ENCODE measurements at regions not wholly inside any gene's neighbourhood (a gene's known extent, or its start where the extent isn't known, plus 50 kb on each side); places are given as distances from the start of the nearest gene placed in this dataset.

GRCh38 chr6:82045965-82046756 is 201.4 kb downstream of the IBTK start:
- Histone ChIP-seq H3K27me3 (ENCODE audit: control insufficient read depth, insufficient read depth, low read length) (no peaks in the 10 kb centered on the region), H3K36me3 (ENCODE audit: control insufficient read depth, insufficient read depth, low read length) (no peaks in the 10 kb centered on the region), H3K4me3 (ENCODE audit: low read depth, low read length) (no peak overlapping the region)
- DNase-seq (ENCODE audit: low read depth), result peak; percentile 61
- TF ChIP-seq CTCF (IDR thresholded peaks at IDR 0.05; ENCODE audit: insufficient read depth, low read length, poor library complexity, severe bottlenecking), result no peak

GRCh38 chr6:82040405-82041221 is 206.9 kb downstream of the IBTK start:
- H3K36me3 ChIP-seq (ENCODE audit: control insufficient read depth, insufficient read depth, low read length), result no peaks in the 10 kb centered on the region
- H3K4me3 ChIP-seq (ENCODE audit: low read depth, low read length), result no peak overlapping the region
- H3K27me3 ChIP-seq (ENCODE audit: control insufficient read depth, insufficient read depth, low read length), result no peaks in the 10 kb centered on the region
- TF ChIP-seq CTCF (IDR thresholded peaks at IDR 0.05; ENCODE audit: insufficient read depth, low read length, poor library complexity, severe bottlenecking), result peak; percentile 81
- DNase-seq (ENCODE audit: low read depth), result no peak

- H3K36me3 ChIP-seq (ENCODE audit: control insufficient read depth, insufficient read depth, low read length), result no peaks in the 10 kb centered on the region
- H3K27me3 ChIP-seq (ENCODE audit: control insufficient read depth, insufficient read depth, low read length), result no peaks in the 10 kb centered on the region
- no peak overlapping the region for H3K4me3 ChIP-seq (ENCODE audit: low read depth, low read length)
- DNase-seq (ENCODE audit: low read depth), result no peak
- TF ChIP-seq CTCF (IDR thresholded peaks at IDR 0.05; ENCODE audit: insufficient read depth, low read length, poor library complexity, severe bottlenecking), result no peak
Observed at GRCh38 chr6:82038631-82039030, 208.9 kb downstream of the IBTK start.

GRCh38 chr6:82035526-82035925 is 212.0 kb downstream of the IBTK start:
- DNase-seq (ENCODE audit: low read depth), result no peak
- Histone ChIP-seq H3K36me3 (ENCODE audit: control insufficient read depth, insufficient read depth, low read length) (no peaks in the 10 kb centered on the region), H3K4me3 (ENCODE audit: low read depth, low read length) (no peak overlapping the region), H3K27me3 (ENCODE audit: control insufficient read depth, insufficient read depth, low read length) (no peaks in the 10 kb centered on the region)
- no peak for TF ChIP-seq CTCF (IDR thresholded peaks at IDR 0.05; ENCODE audit: insufficient read depth, low read length, poor library complexity, severe bottlenecking)

- no peaks in the 10 kb centered on the region for H3K27me3 ChIP-seq (ENCODE audit: control insufficient read depth, insufficient read depth, low read length)
- no peak overlapping the region for H3K4me3 ChIP-seq (ENCODE audit: low read depth, low read length)
- TF ChIP-seq CTCF (IDR thresholded peaks at IDR 0.05; ENCODE audit: insufficient read depth, low read length, poor library complexity, severe bottlenecking), result no peak
- no peak for DNase-seq (ENCODE audit: low read depth)
- no peaks in the 10 kb centered on the region for H3K36me3 ChIP-seq (ENCODE audit: control insufficient read depth, insufficient read depth, low read length)
Observed at GRCh38 chr6:82033631-82034211, 213.8 kb downstream of the IBTK start.
